IMR-90 (cell line): ENCODE measurements at regions not wholly inside any gene's neighbourhood (a gene's known extent, or its start where the extent isn't known, plus 50 kb on each side); places are given as distances from the start of the nearest gene placed in this dataset.

ENCODE experiments used
- ATAC-seq: fragments of 200-7000 bp; cut with Tn5 transposase; 2 replicates; pipeline ENCODE4 v1.9.1; 2020; ENCODE audit warnings: low read depth, mild to moderate bottlenecking, moderate library complexity
- BruUV-seq: library from RNA; stranded (reverse); fragments of 400-500 nt; replicated peaks from 2 replicates; lab custom pipeline; 2021; lab: Mats Ljungman, UMichigan
- CTCF ChIA-PET: fragments of 300-600 bp; formaldehyde crosslinking; extraction: SDS; loops from one replicate; lab custom pipeline; 2021; ENCODE audit warnings: antibody characterized with exemption; lab: Yijun Ruan, JAX
- POLR2A ChIA-PET: fragments of 300-600 bp; sonication (Branson Sonifier 250); formaldehyde crosslinking; loops from one replicate; lab custom pipeline; 2022; ENCODE audit warnings: antibody characterized with exemption; ENCODE audit not compliant: unreplicated experiment; lab: Charles Lee
- DNase-seq: peaks from one replicate; pipeline ENCODE4 v3.0.0; 2013
- H2AFZ ChIP-seq: replicated peaks from 2 replicates; pipeline ENCODE3; 2013; ENCODE audit warnings: low read length, mild to moderate bottlenecking; ENCODE audit not compliant: poor library complexity
- H2AK5ac ChIP-seq: 2 replicates; pipeline ENCODE4 v1.6.1; 2013; ENCODE audit warnings: low read depth, low read length, inconsistent platforms
- H2AK9ac ChIP-seq: replicated peaks from 2 replicates; pipeline ENCODE3; 2013; ENCODE audit warnings: mild to moderate bottlenecking, low read depth, low read length, moderate library complexity; ENCODE audit not compliant: poor library complexity
- H2BK120ac ChIP-seq: 2 replicates; pipeline ENCODE4 v1.6.1; 2013; ENCODE audit warnings: low read depth, low read length, inconsistent platforms
- H2BK15ac ChIP-seq: 3 replicates; pipeline ENCODE4 v1.6.1; 2013; ENCODE audit warnings: low read depth, low read length, inconsistent platforms
- H2BK20ac ChIP-seq: 2 replicates; pipeline ENCODE4 v1.6.1; 2013; ENCODE audit warnings: low read depth, mild to moderate bottlenecking, inconsistent platforms, low read length, moderate library complexity
- H2BK5ac ChIP-seq: 2 replicates; pipeline ENCODE4 v1.6.1; 2013; ENCODE audit warnings: mild to moderate bottlenecking, low read depth, low read length, inconsistent platforms; ENCODE audit not compliant: poor library complexity, severe bottlenecking
- H3K14ac ChIP-seq: replicated peaks from 2 replicates; pipeline ENCODE4 v1.6.1; 2013; ENCODE audit warnings: low read depth, low read length, inconsistent platforms
- H3K18ac ChIP-seq: 2 replicates; pipeline ENCODE4 v1.6.1; 2013; ENCODE audit warnings: low read depth, low read length, control low read depth
- H3K23ac ChIP-seq: 2 replicates; pipeline ENCODE4 v1.6.1; 2013; ENCODE audit warnings: low read depth, low read length, inconsistent platforms
- H3K27ac ChIP-seq: 2 replicates; pipeline ENCODE4 v1.5.1; 2013; ENCODE audit warnings: mild to moderate bottlenecking, control low read depth, low read length; ENCODE audit not compliant: insufficient read depth
- H3K27me3 ChIP-seq: 2 replicates; pipeline ENCODE4 v1.6.1; 2013; ENCODE audit warnings: low read length; ENCODE audit not compliant: control insufficient read depth, insufficient read depth
- H3K36me3 ChIP-seq: 2 replicates; pipeline ENCODE4 v1.6.1; 2013; ENCODE audit warnings: low read length, mixed read lengths; ENCODE audit not compliant: control insufficient read depth, insufficient read depth
- H3K4ac ChIP-seq: 2 replicates; pipeline ENCODE4 v1.6.1; 2013; ENCODE audit warnings: low read depth, low read length, inconsistent platforms
- H3K4me1 ChIP-seq: 2 replicates; pipeline ENCODE4 v1.6.1; 2013; ENCODE audit warnings: low read length, mixed read lengths; ENCODE audit not compliant: control insufficient read depth, insufficient read depth
- H3K4me2 ChIP-seq: 2 replicates; pipeline ENCODE4 v1.6.1; 2013; ENCODE audit warnings: low read depth, mild to moderate bottlenecking, control low read depth, low read length, moderate library complexity
- H3K4me3 ChIP-seq: 2 replicates; pipeline ENCODE4 v1.5.1; 2013; ENCODE audit warnings: low read depth, mild to moderate bottlenecking, control low read depth, low read length, moderate library complexity; ENCODE audit not compliant: insufficient read depth
- H3K56ac ChIP-seq: 2 replicates; pipeline ENCODE4 v1.6.1; 2013; ENCODE audit warnings: low read length, inconsistent platforms; ENCODE audit not compliant: insufficient read depth; ENCODE audit errors: extremely low read depth
- H3K79me1 ChIP-seq, 2 experiments: 2 replicates each; pipeline ENCODE4 v1.6.1; 2013; ENCODE audit warnings: low read length in 2 of 2, inconsistent platforms in 1 of 2, low read depth in 1 of 2
- H3K9ac ChIP-seq: 2 replicates; pipeline ENCODE4 v1.6.1; 2013; ENCODE audit warnings: low read depth, low read length, control low read depth
- H3K9me1 ChIP-seq: 2 replicates; pipeline ENCODE4 v1.6.1; 2013; ENCODE audit warnings: low read length, inconsistent platforms; ENCODE audit not compliant: insufficient read depth
- H3K9me3 ChIP-seq: 2 replicates; pipeline ENCODE4 v1.6.1; 2013; ENCODE audit warnings: low read length; ENCODE audit not compliant: control insufficient read depth, insufficient read depth
- H4K20me1 ChIP-seq: 2 replicates; pipeline ENCODE4 v1.6.1; 2013; ENCODE audit warnings: low read length, inconsistent platforms; ENCODE audit not compliant: insufficient read depth
- H4K5ac ChIP-seq: 2 replicates; pipeline ENCODE4 v1.6.1; 2013; ENCODE audit warnings: mild to moderate bottlenecking, low read depth, low read length, control low read depth
- H4K8ac ChIP-seq, 2 experiments: 2 replicates each; pipeline ENCODE4 v1.6.1; 2013; ENCODE audit warnings: low read depth in 2 of 2, low read length in 2 of 2, control low read depth in 1 of 2, inconsistent platforms in 1 of 2
- H4K91ac ChIP-seq: 2 replicates; pipeline ENCODE4 v1.6.1; 2013; ENCODE audit warnings: low read depth, low read length, inconsistent platforms; ENCODE audit not compliant: insufficient read depth
- BHLHE40 ChIP-seq: fragments of 150-350 bp; IDR thresholded peaks from 2 replicates; pipeline ENCODE4 v1.6.1; 2016; ENCODE audit warnings: mild to moderate bottlenecking, low read depth, low read length
- CEBPB ChIP-seq: IDR thresholded peaks from 2 replicates; pipeline ENCODE4 v1.6.1; 2012; ENCODE audit warnings: low read depth, low read length, improper control_type of control experiment
- CHD1 ChIP-seq: IDR thresholded peaks from 2 replicates; pipeline ENCODE4 v1.6.1; 2012; ENCODE audit warnings: low read depth, low read length, improper control_type of control experiment
- CTCF ChIP-seq: conservative IDR thresholded peaks from 2 replicates; pipeline ENCODE4 v1.5.1; 2012; ENCODE audit warnings: mild to moderate bottlenecking, low read depth, low read length, improper control_type of control experiment
- ELK1 ChIP-seq: fragments of 150-350 bp; IDR thresholded peaks from 2 replicates; pipeline ENCODE4 v1.6.1; 2016; ENCODE audit warnings: low read depth, mild to moderate bottlenecking, low read length, moderate library complexity, borderline replicate concordance
- FOS ChIP-seq: fragments of 150-350 bp; IDR thresholded peaks from 2 replicates; pipeline ENCODE4 v1.6.1; 2016; ENCODE audit warnings: low read depth, low read length
- MAFK ChIP-seq: IDR thresholded peaks from 2 replicates; pipeline ENCODE4 v1.6.1; 2012; ENCODE audit warnings: low read depth, low read length, improper control_type of control experiment
- MAZ ChIP-seq: IDR thresholded peaks from 2 replicates; pipeline ENCODE4 v1.6.1; 2012; ENCODE audit warnings: low read depth, mild to moderate bottlenecking, low read length, improper control_type of control experiment, moderate library complexity, borderline replicate concordance
- MXI1 ChIP-seq: IDR thresholded peaks from 2 replicates; pipeline ENCODE4 v1.6.1; 2012; ENCODE audit warnings: low read depth, mild to moderate bottlenecking, low read length, moderate library complexity, borderline replicate concordance
- NFE2L2 ChIP-seq: fragments of 150-350 bp; IDR thresholded peaks from 2 replicates; pipeline ENCODE4 v1.6.1; 2016; ENCODE audit warnings: low read depth, mild to moderate bottlenecking, low read length
- POLR2A ChIP-seq: IDR thresholded peaks from 2 replicates; pipeline ENCODE4 v1.6.1; 2012; ENCODE audit warnings: mild to moderate bottlenecking, low read depth, low read length
- RAD21 ChIP-seq: IDR thresholded peaks from 2 replicates; pipeline ENCODE4 v1.6.1; 2012; ENCODE audit warnings: low read length, improper control_type of control experiment
- RCOR1 ChIP-seq: IDR thresholded peaks from 2 replicates; pipeline ENCODE4 v1.6.1; 2012; ENCODE audit warnings: mild to moderate bottlenecking, low read length, improper control_type of control experiment; ENCODE audit not compliant: insufficient replicate concordance
- RFX5 ChIP-seq: IDR thresholded peaks from 2 replicates; pipeline ENCODE4 v1.8.0; 2012; ENCODE audit warnings: low read depth, mild to moderate bottlenecking, low read length, moderate library complexity
- SMC3 ChIP-seq: fragments of 150-350 bp; IDR thresholded peaks from 2 replicates; pipeline ENCODE4 v1.6.1; 2016; ENCODE audit warnings: low read depth, mild to moderate bottlenecking, antibody characterized with exemption, low read length, moderate library complexity
- USF2 ChIP-seq: fragments of 150-350 bp; IDR thresholded peaks from 2 replicates; pipeline ENCODE4 v1.6.1; 2017; ENCODE audit warnings: mild to moderate bottlenecking, antibody characterized with exemption, low read length, low read depth
- WGBS, 2 experiments: methylation state at CpG; one replicate each; pipeline versions ENCODE4 v1.1.5 to v1.1.7; 2013; ENCODE audit warnings: missing lambda C conversion rate in 2 of 2; ENCODE audit not compliant: insufficient read length in 1 of 2; ENCODE audit errors: extremely low coverage in 2 of 2; 5-methylcytosine and 5-hydroxymethylcytosine counted together
- dilution Hi-C: fragments of 300-500 bp; cut with HindIII; formaldehyde crosslinking; loops from one replicate; pipeline ENCODE4 v1.14.3; 2018; ENCODE audit warnings: low sequenced_read_pairs; ENCODE audit not compliant: unreplicated experiment
- in situ Hi-C: fragments of 300-500 bp; cut with MboI; formaldehyde crosslinking; loops from 3 replicates; pipeline ENCODE4 v1.14.3; 2019; ENCODE audit warnings: low sequenced_read_pairs, inconsistent platforms, mixed read lengths
- intact Hi-C: fragments of 100-400 bp; cut with micrococcal nuclease; formaldehyde crosslinking; loops from 2 replicates; pipeline ENCODE4 v1.10.0; 2022

GRCh38 chr5:12794476-12795332 lies 890.5 kb upstream of the CTNND2 start:
- BruUV-seq: no TSS peak
- 87% methylated on average over 36 of the region's 53 CpGs; no CpG with 5 or more reads in 1 of the 2 experiments for WGBS, 2 experiments
- no peaks in the 10 kb centered on the region for H3K27me3 ChIP-seq

More at GRCh38 chr5:12794476-12795332, 890.5 kb upstream of the CTNND2 start:
- Histone ChIP-seq H3K4me1 (no peaks in the 10 kb centered on the region), H3K23ac (no peak overlapping the region), H4K20me1 (no peaks in the 10 kb centered on the region), H3K9me1 (no peaks in the 10 kb centered on the region), H4K8ac (no peak overlapping the region), H3K79me1 (no peaks in the 10 kb centered on the region), H3K36me3 (no peaks in the 10 kb centered on the region), H2AK9ac (no peak overlapping the region), H2AFZ (no peak overlapping the region), H4K91ac (no peak overlapping the region), H2AK5ac (no peak overlapping the region), H3K4ac (no peak overlapping the region), H3K4me3 (no peak overlapping the region), H3K18ac (no peak overlapping the region), H2BK20ac (no peak overlapping the region), H3K9ac (no peak overlapping the region), H2BK120ac (no peak overlapping the region), H3K9me3 (peaks cover 16% of the 10 kb centered on the region), H4K5ac (no peak overlapping the region), H3K27ac (no peak overlapping the region), H3K14ac (no peak overlapping the region), H2BK15ac (no peak overlapping the region), H3K4me2 (no peak overlapping the region), H3K56ac (no peak overlapping the region), H2BK5ac (no peak overlapping the region)
- intact Hi-C loops: no loop called here
- CTCF ChIA-PET: no interaction called here
- dilution Hi-C loops: no loop called here
- ATAC-seq: no peak
- POLR2A ChIA-PET: no interaction called here
- in situ Hi-C loops: no loop called here
- no peak for TF ChIP-seq SMC3
- TF ChIP-seq ELK1: no peak
- TF ChIP-seq RAD21: no peak
- TF ChIP-seq MAZ: no peak
- TF ChIP-seq RCOR1: no peak
- TF ChIP-seq USF2: no peak
- no peak for TF ChIP-seq CHD1
- no peak for TF ChIP-seq MAFK
- TF ChIP-seq POLR2A: no peak
- no peak for TF ChIP-seq BHLHE40
- TF ChIP-seq CEBPB: no peak
- TF ChIP-seq FOS: no peak
- no peak for TF ChIP-seq CTCF
- no peak for TF ChIP-seq MXI1
- TF ChIP-seq NFE2L2: no peak
- TF ChIP-seq RFX5: no peak
- DNase-seq: no peak
